ENCODE measurements at regions not wholly inside any gene's neighbourhood (a gene's known extent, or its start where the extent isn't known, plus 50 kb on each side); places are given as distances from the start of the nearest gene placed in this dataset.

GRCh38 chr3:59273976-59274375, 224.2 kb upstream of the CFAP20DC start:
- DNase-seq (no peak), ATAC-seq (no peak)
- TF ChIP-seq POLR2A (IDR thresholded peaks at IDR 0.05) (no peak), CTCF (IDR thresholded peaks at IDR 0.05 in 4 of 5, conservative IDR thresholded peaks at IDR 0.05 in 1 of 5) (no peak)
- intact Hi-C loops (cut with DNase I; ENCODE audit: low total_unique reads) (no loop called here), in situ Hi-C loops (cut with MboI; ENCODE audit: low sequenced_read_pairs in 4 of 4) (no loop called here)
- H3K36me3 ChIP-seq, result no peaks in the 10 kb centered on the region
- no peak overlapping the region for H3K4me3 ChIP-seq
- no peaks in the 10 kb centered on the region for H3K9me3 ChIP-seq
- no peaks in the 10 kb centered on the region for H3K27me3 ChIP-seq
- H3K4me1 ChIP-seq, result no peaks in the 10 kb centered on the region
- H3K27ac ChIP-seq, result no peak overlapping the region

DNA sequence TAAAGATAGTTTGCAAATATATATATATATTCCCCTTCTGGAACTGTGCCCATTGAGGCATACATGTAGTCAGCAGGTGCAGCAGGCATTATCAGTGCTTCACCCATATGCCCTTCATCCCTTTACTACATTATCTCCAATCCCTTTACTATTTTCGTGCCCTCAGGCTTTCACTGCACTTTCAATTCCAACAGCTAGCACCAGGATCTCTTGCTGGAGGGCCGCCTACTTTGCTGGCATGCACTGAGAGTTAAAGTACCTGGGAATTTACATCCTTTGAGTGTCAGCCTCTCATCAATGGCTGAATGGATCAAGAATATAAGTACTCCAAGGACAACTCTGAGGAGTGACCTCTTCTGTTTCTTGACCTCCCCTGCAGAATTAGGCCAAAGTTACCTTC, 222.1 kb upstream of the CFAP20DC start:
- intact Hi-C loops (cut with DNase I; ENCODE audit: low total_unique reads), result no loop called here
- no peaks in the 10 kb centered on the region for H3K27me3 ChIP-seq
- H3K9me3 ChIP-seq, result no peaks in the 10 kb centered on the region
- TF ChIP-seq POLR2A (IDR thresholded peaks at IDR 0.05), result no peak
- TF ChIP-seq CTCF (IDR thresholded peaks at IDR 0.05 in 4 of 5, conservative IDR thresholded peaks at IDR 0.05 in 1 of 5), result no peak
- no peak for DNase-seq
- H3K4me1 ChIP-seq, result no peaks in the 10 kb centered on the region
- no peaks in the 10 kb centered on the region for H3K36me3 ChIP-seq
- in situ Hi-C loops (cut with MboI; ENCODE audit: low sequenced_read_pairs in 4 of 4), result no loop called here
- no peak for ATAC-seq
- no peak overlapping the region for H3K27ac ChIP-seq
- no peak overlapping the region for H3K4me3 ChIP-seq

DNA sequence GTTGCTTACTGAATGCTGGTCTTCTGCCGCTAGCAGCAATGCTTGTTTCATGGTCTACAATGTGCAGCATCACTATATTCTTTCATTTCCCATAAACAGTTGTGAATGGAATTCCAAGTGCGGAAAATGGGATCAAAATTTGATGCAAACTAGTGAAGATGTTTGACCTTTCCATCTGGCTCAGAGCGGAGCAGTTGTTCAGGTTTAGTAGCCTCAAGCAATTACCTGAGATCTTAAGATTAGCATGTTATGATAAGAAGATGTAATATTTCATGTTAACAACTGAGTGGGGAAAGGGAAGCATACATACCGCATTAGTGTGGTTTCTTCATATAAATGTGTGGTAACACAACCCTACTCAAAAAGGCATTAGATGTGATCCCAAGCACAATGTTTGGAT, 221.1 kb upstream of the CFAP20DC start:
- Histone ChIP-seq H3K4me3 (no peak overlapping the region), H3K4me1 (no peaks in the 10 kb centered on the region), H3K36me3 (no peaks in the 10 kb centered on the region), H3K27me3 (no peaks in the 10 kb centered on the region), H3K9me3 (no peaks in the 10 kb centered on the region), H3K27ac (no peak overlapping the region)
- in situ Hi-C loops (cut with MboI; ENCODE audit: low sequenced_read_pairs in 4 of 4), result no loop called here
- no peak for ATAC-seq
- intact Hi-C loops (cut with DNase I; ENCODE audit: low total_unique reads), result no loop called here
- DNase-seq, result no peak
- no peak for TF ChIP-seq CTCF (IDR thresholded peaks at IDR 0.05 in 4 of 5, conservative IDR thresholded peaks at IDR 0.05 in 1 of 5)

DNA sequence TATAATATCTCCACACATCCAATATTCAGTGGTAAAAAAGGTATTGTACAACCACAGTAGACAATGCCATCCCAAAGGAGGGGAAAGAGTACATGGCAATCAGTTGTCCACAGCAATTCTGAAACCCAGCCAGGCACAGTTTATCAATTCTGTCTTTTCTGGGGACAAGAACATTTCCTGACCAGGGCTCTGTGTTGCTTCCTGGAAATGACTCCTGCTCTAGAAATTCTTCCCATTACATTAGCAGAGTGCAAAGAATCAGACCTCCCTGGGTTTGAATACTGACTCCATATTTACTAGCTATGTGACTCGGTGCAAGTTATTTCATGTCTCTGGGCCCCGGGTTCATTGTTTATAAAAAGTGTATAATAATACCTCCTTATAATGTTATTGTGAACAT, 220.4 kb upstream of the CFAP20DC start:
- ATAC-seq, result no peak
- no peak for DNase-seq
- in situ Hi-C loops (cut with MboI; ENCODE audit: low sequenced_read_pairs in 4 of 4) (no loop called here), intact Hi-C loops (cut with DNase I; ENCODE audit: low total_unique reads) (no loop called here)
- no peaks in the 10 kb centered on the region for H3K27me3 ChIP-seq
- H3K27ac ChIP-seq, result no peak overlapping the region
- no peaks in the 10 kb centered on the region for H3K4me1 ChIP-seq
- H3K9me3 ChIP-seq, result no peaks in the 10 kb centered on the region
- no peaks in the 10 kb centered on the region for H3K36me3 ChIP-seq
- TF ChIP-seq POLR2A (IDR thresholded peaks at IDR 0.05), result no peak
- no peak for TF ChIP-seq CTCF (IDR thresholded peaks at IDR 0.05 in 4 of 5, conservative IDR thresholded peaks at IDR 0.05 in 1 of 5)
- H3K4me3 ChIP-seq, result no peak overlapping the region

GRCh38 chr3:59268170-59268569, 218.3 kb upstream of the CFAP20DC start:
- in situ Hi-C loops (cut with MboI; ENCODE audit: low sequenced_read_pairs in 4 of 4) (no loop called here), intact Hi-C loops (cut with DNase I; ENCODE audit: low total_unique reads) (no loop called here)
- Histone ChIP-seq H3K4me3 (no peak overlapping the region), H3K4me1 (no peaks in the 10 kb centered on the region), H3K36me3 (no peaks in the 10 kb centered on the region), H3K9me3 (no peaks in the 10 kb centered on the region), H3K27me3 (no peaks in the 10 kb centered on the region), H3K27ac (no peak overlapping the region)
- DNase-seq, result no peak
- no peak for ATAC-seq
- TF ChIP-seq POLR2A (IDR thresholded peaks at IDR 0.05) (no peak), CTCF (IDR thresholded peaks at IDR 0.05 in 4 of 5, conservative IDR thresholded peaks at IDR 0.05 in 1 of 5) (no peak)

Measured in gastrocnemius medialis (tissue), 4 donors.